Upper lobe of right lung (tissue), 1 donor: ENCODE measurements at regions not wholly inside any gene's neighbourhood (a gene's known extent, or its start where the extent isn't known, plus 50 kb on each side); places are given as distances from the start of the nearest gene placed in this dataset.

Source experiments
- ATAC-seq: fragments of 200-7000 bp; cut with Tn5 transposase; one replicate; pipeline ENCODE4 v1.9.1; 2020; ENCODE audit warnings: mild to moderate bottlenecking, moderate library complexity
- DNase-seq: peaks from one replicate; pipeline ENCODE4 v3.0.0-alpha.2; 2020
- H3K27ac ChIP-seq: fragments of 200-600 bp; one replicate; pipeline ENCODE4 v1.8.0; 2022
- H3K27me3 ChIP-seq: fragments of 200-600 bp; one replicate; pipeline ENCODE4 v1.8.0; 2022; ENCODE audit warnings: mild to moderate bottlenecking
- H3K36me3 ChIP-seq: fragments of 200-600 bp; one replicate; pipeline ENCODE4 v1.8.0; 2022
- H3K4me1 ChIP-seq: fragments of 200-600 bp; one replicate; pipeline ENCODE4 v1.8.0; 2022
- H3K4me3 ChIP-seq: fragments of 200-600 bp; one replicate; pipeline ENCODE4 v1.8.0; 2022; ENCODE audit warnings: mild to moderate bottlenecking
- H3K9me3 ChIP-seq: fragments of 200-600 bp; one replicate; pipeline ENCODE4 v1.8.0; 2022
- CTCF ChIP-seq: fragments of 200-600 bp; IDR thresholded peaks from one replicate; pipeline ENCODE4 v1.8.0; 2022; ENCODE audit warnings: antibody characterized with exemption
- intact Hi-C: fragments of 100-400 bp; cut with DNase I; formaldehyde crosslinking; loops from one replicate; pipeline ENCODE4 v1.11.0; 2022
- donor health status: DM: no; HTN: yes; CAD: no; lungs with severe emphysema.

- ATAC-seq, result no peak
- no peak for TF ChIP-seq CTCF
- H3K27ac ChIP-seq, result no peak overlapping the region
Observed at GRCh38 chr4:126065016-126065415, 750.3 kb downstream of the FAT4 start.

GRCh38 chr4:126071346-126072333 lies 756.9 kb downstream of the FAT4 start:
- Histone ChIP-seq H3K27me3 (no peaks in the 10 kb centered on the region), H3K27ac (peak overlapping the region; percentile 8), H3K36me3 (no peaks in the 10 kb centered on the region), H3K9me3 (no peaks in the 10 kb centered on the region), H3K4me3 (no peak overlapping the region), H3K4me1 (peaks cover 4% of the 10 kb centered on the region)
- ATAC-seq (peak; percentile 94), DNase-seq (no peak)
- intact Hi-C loops, result no loop called here
- no peak for TF ChIP-seq CTCF

More at GRCh38 chr4:126065016-126065415, 750.3 kb downstream of the FAT4 start:
- intact Hi-C loops, result no loop called here
- no peaks in the 10 kb centered on the region for H3K27me3 ChIP-seq
- no peak overlapping the region for H3K4me3 ChIP-seq
- H3K4me1 ChIP-seq, result no peaks in the 10 kb centered on the region
- no peaks in the 10 kb centered on the region for H3K9me3 ChIP-seq
- DNase-seq, result no peak
- H3K36me3 ChIP-seq, result no peaks in the 10 kb centered on the region

DNA sequence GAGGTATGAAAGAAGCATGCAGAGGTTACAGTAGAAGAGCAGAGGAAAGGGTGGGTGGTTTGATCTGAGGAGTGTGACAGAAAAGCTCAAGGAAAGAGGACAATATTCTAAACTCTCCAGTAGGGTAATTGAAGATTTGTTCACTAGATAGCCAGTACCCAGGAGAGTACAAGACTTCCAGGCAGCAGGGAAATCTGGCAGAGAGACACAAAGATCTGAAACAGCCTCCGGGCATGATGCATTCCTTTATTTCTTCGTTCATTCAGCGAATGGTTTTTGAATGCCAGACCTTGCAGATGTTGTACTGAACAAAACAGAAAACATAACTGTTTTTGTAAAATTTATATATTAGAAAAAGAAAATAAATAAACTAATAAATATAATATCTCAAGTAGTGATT lies 766.6 kb downstream of the FAT4 start:
- no peak for DNase-seq
- H3K27me3 ChIP-seq, result no peaks in the 10 kb centered on the region
- H3K27ac ChIP-seq, result no peak overlapping the region
- H3K36me3 ChIP-seq, result no peaks in the 10 kb centered on the region
- no peak overlapping the region for H3K4me3 ChIP-seq
- intact Hi-C loops, result no loop called here
- TF ChIP-seq CTCF, result no peak
- no peak for ATAC-seq
- no peaks in the 10 kb centered on the region for H3K4me1 ChIP-seq
- no peaks in the 10 kb centered on the region for H3K9me3 ChIP-seq

DNA sequence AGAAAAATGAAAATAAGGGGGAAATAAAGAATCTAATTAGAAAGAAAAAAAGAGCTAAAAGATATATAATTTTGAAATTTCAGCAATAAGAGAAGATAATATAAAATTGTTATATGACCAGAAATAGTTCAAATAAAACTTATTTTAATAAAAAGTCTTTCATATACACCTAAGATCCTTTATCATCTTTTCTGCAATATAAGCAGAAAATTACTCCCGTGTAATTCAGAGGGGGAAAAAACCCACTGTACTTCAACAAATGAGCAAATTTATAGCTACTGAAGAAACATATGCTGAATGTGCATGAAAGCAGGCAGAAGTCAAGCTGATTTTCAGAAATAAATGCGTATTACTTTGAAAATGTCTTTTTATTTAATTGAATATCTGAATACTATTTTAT lies 771.3 kb downstream of the FAT4 start:
- TF ChIP-seq CTCF, result no peak

DNA sequence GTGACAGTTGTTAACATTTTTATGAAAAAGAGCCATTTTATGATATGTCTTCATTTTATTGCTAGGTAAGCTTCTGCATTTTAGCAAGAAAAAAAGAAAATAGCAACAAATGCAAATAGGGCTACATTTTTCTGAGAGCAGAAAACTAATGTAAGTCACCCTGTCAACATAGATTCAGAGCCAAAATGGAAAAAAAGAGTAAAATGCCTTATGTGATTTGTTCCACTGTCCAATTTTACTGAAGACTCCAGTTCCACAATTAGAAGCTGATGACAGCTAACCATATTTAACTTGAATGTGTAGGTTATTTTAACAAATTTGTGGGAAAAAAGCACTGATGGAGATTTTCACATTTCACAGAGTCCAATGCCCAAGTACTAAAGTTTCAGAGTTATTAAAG lies 772.3 kb downstream of the FAT4 start:
- no peaks in the 10 kb centered on the region for H3K27me3 ChIP-seq
- H3K27ac ChIP-seq, result no peak overlapping the region
- H3K4me3 ChIP-seq, result no peak overlapping the region
- H3K9me3 ChIP-seq, result no peaks in the 10 kb centered on the region
- DNase-seq (no peak), ATAC-seq (no peak)
- no peak for TF ChIP-seq CTCF
- intact Hi-C loops, result no loop called here
- no peaks in the 10 kb centered on the region for H3K4me1 ChIP-seq
- no peaks in the 10 kb centered on the region for H3K36me3 ChIP-seq

More for the DNA sequence above, 771.3 kb downstream of the FAT4 start:
- no peaks in the 10 kb centered on the region for H3K36me3 ChIP-seq
- DNase-seq (no peak), ATAC-seq (no peak)
- H3K27me3 ChIP-seq, result no peaks in the 10 kb centered on the region
- H3K4me1 ChIP-seq, result no peaks in the 10 kb centered on the region
- intact Hi-C loops, result no loop called here
- H3K9me3 ChIP-seq, result no peaks in the 10 kb centered on the region
- no peak overlapping the region for H3K27ac ChIP-seq
- no peak overlapping the region for H3K4me3 ChIP-seq
